Tibial nerve (tissue), 4 donors: ENCODE measurements at regions not wholly inside any gene's neighbourhood (a gene's known extent, or its start where the extent isn't known, plus 50 kb on each side); places are given as distances from the start of the nearest gene placed in this dataset.

Experiments used
- EP300 ChIP-seq, 2 donors: sonication (generic); formaldehyde crosslinking; IDR thresholded peaks; one replicate each; pipeline ENCODE4 v1.6.1; 2017; ENCODE audit warnings: antibody characterized with exemption in 2 of 2, mild to moderate bottlenecking in 1 of 2
- POLR2A ChIP-seq, 2 donors: fragments of 450-650 bp; IDR thresholded peaks; one replicate each; pipeline ENCODE4 v1.6.1; 2017; ENCODE audit warnings: antibody characterized with exemption in 2 of 2, mild to moderate bottlenecking in 2 of 2, moderate library complexity in 2 of 2
- TF ChIP-seq, protein P1 (sequence below), 5 experiments: fragments of 200-600 bp in 3 of 5; fragments of 450-650 bp in 2 of 5; sonication (generic) in 3 of 5; IDR thresholded peaks; one replicate each; pipeline ENCODE4 v1.5.1; 2016 to 2019; ENCODE audit warnings: antibody characterized with exemption in 5 of 5, mild to moderate bottlenecking in 3 of 5, moderate library complexity in 2 of 5

DNA sequence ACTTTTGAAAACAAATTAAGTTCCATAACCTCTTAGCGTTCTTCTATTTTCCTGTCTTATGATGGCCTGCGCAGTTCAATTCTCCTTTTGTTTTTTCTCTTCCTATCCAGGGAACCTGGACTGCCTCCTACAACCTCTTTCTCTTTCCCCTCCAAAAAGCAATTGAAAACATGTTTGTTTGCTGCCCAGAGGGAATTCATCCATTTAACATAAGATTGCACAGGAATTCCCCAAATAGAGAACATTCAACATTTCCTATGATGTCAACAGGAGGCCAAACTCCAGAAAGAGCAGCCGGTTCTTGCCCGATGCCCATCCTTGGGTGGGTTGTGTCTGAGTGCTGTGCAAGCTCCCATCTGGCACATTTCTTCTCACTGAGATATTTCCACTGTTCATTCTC lies 94.2 kb upstream of the NRP1 start:
- TF ChIP-seq POLR2A (IDR thresholded peaks at IDR 0.05) (no peak), EP300 (IDR thresholded peaks at IDR 0.05) (no peak)
- TF ChIP-seq, protein P1, sequence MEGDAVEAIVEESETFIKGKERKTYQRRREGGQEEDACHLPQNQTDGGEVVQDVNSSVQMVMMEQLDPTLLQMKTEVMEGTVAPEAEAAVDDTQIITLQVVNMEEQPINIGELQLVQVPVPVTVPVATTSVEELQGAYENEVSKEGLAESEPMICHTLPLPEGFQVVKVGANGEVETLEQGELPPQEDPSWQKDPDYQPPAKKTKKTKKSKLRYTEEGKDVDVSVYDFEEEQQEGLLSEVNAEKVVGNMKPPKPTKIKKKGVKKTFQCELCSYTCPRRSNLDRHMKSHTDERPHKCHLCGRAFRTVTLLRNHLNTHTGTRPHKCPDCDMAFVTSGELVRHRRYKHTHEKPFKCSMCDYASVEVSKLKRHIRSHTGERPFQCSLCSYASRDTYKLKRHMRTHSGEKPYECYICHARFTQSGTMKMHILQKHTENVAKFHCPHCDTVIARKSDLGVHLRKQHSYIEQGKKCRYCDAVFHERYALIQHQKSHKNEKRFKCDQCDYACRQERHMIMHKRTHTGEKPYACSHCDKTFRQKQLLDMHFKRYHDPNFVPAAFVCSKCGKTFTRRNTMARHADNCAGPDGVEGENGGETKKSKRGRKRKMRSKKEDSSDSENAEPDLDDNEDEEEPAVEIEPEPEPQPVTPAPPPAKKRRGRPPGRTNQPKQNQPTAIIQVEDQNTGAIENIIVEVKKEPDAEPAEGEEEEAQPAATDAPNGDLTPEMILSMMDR (IDR thresholded peaks at IDR 0.05), result no peak
